ENCODE measurements at regions not wholly inside any gene's neighbourhood (a gene's known extent, or its start where the extent isn't known, plus 50 kb on each side); places are given as distances from the start of the nearest gene placed in this dataset.
"Not testable (repeated sequence)": the region's sequence is repeated elsewhere in the genome, so short reads cannot be mapped to it uniquely, and the experiment has no call there.

- peak; percentile 4 for DNase-seq (ENCODE audit: low read depth)
These were observed 63.6 kb upstream of the HGF start for GRCh38 chr7:81833401-81833800.

GRCh38 chr7:81831883-81832282 lies 62.0 kb upstream of the HGF start:
- no peak for DNase-seq (ENCODE audit: low read depth)

- DNase-seq (ENCODE audit: low read depth): not testable (repeated sequence)
These were observed 59.7 kb upstream of the HGF start for GRCh38 chr7:81829511-81829910.

- no peak for DNase-seq (ENCODE audit: low read depth)
These were observed 53.0 kb upstream of the HGF start for GRCh38 chr7:81822811-81823210.

- no peak for DNase-seq (ENCODE audit: low read depth)
These were observed 50.0 kb upstream of the HGF start for GRCh38 chr7:81819861-81820260.
